ENCODE measurements at regions not wholly inside any gene's neighbourhood (a gene's known extent, or its start where the extent isn't known, plus 50 kb on each side); places are given as distances from the start of the nearest gene placed in this dataset.

DNA sequence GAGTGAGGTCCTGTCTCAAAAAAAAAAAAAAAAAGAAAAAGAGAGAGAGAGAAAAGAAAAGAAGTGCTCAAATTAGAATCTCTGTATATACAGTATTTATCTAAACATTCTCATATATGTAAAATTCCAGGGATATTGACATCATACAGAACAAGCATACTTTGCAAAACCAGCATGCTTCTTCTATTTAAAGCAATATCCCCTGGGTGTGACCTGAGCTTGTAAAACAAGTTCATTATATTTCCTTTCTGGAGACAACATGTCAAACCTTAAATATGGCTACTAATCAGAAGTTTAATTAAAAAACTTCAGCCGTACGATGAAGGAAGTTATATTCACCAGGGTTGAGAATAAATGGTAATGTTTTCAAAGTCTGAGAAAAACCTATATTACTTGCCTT is 175.8 kb upstream of the HMGA2 start:
- no peak for TF ChIP-seq POLR2AphosphoS5 (IDR thresholded peaks at IDR 0.05; ENCODE audit: low read depth, low read length)
- TF ChIP-seq, protein P1, sequence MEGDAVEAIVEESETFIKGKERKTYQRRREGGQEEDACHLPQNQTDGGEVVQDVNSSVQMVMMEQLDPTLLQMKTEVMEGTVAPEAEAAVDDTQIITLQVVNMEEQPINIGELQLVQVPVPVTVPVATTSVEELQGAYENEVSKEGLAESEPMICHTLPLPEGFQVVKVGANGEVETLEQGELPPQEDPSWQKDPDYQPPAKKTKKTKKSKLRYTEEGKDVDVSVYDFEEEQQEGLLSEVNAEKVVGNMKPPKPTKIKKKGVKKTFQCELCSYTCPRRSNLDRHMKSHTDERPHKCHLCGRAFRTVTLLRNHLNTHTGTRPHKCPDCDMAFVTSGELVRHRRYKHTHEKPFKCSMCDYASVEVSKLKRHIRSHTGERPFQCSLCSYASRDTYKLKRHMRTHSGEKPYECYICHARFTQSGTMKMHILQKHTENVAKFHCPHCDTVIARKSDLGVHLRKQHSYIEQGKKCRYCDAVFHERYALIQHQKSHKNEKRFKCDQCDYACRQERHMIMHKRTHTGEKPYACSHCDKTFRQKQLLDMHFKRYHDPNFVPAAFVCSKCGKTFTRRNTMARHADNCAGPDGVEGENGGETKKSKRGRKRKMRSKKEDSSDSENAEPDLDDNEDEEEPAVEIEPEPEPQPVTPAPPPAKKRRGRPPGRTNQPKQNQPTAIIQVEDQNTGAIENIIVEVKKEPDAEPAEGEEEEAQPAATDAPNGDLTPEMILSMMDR (IDR thresholded peaks at IDR 0.05): no peak
- no peak for TF ChIP-seq RFX5 (IDR thresholded peaks at IDR 0.05; ENCODE audit: low read length)

Measured in SK-N-SH (cell line).